Endothelial cell of umbilical vein (primary cell): ENCODE measurements at regions not wholly inside any gene's neighbourhood (a gene's known extent, or its start where the extent isn't known, plus 50 kb on each side); places are given as distances from the start of the nearest gene placed in this dataset.

ENCODE experiments used
- CTCF ChIP-seq, 2 donors: IDR thresholded peaks; 1 replicate in 1 of 2; 2 replicates in 1 of 2; pipeline ENCODE4 v1.5.1; 2011; ENCODE audit warnings: low read length in 2 of 2, mild to moderate bottlenecking in 2 of 2, moderate library complexity in 2 of 2, control low read depth in 1 of 2, inconsistent platforms in 1 of 2, low read depth in 1 of 2; ENCODE audit not compliant: insufficient read depth in 1 of 2; ENCODE audit errors: extremely low read depth in 1 of 2
- EZH2 ChIP-seq: IDR thresholded peaks from 2 replicates; pipeline ENCODE4 v1.6.1; 2012; ENCODE audit warnings: borderline replicate concordance, low read depth, mild to moderate bottlenecking, moderate library complexity, low read length, inconsistent platforms; ENCODE audit not compliant: severe bottlenecking
- JUN ChIP-seq: IDR thresholded peaks from 2 replicates; pipeline ENCODE4 v1.6.1; 2011; ENCODE audit warnings: borderline replicate concordance, low read depth; ENCODE audit not compliant: insufficient read length, insufficient read depth
- POLR2A ChIP-seq: IDR thresholded peaks from 2 replicates; pipeline ENCODE4 v1.6.1; 2012; ENCODE audit warnings: low read depth, mild to moderate bottlenecking, control low read depth, low read length
- POLR2AphosphoS5 ChIP-seq: IDR thresholded peaks from 2 replicates; pipeline ENCODE4 v1.6.1; 2012; ENCODE audit warnings: low read depth, mild to moderate bottlenecking, control low read depth, low read length, moderate library complexity; ENCODE audit not compliant: insufficient read depth

- TF ChIP-seq CTCF (IDR thresholded peaks at IDR 0.05; ENCODE audit: extremely low read depth in 1 of 2, insufficient read depth in 1 of 2, low read depth in 1 of 2, low read length in 2 of 2) (no peak), EZH2 (no peak), POLR2A (no peak), JUN (no peak), POLR2AphosphoS5 (no peak)
Observed at GRCh38 chr7:46156853-46157252, 235.8 kb upstream of the IGFBP3 start.
